B cell (primary cell): ENCODE measurements at regions not wholly inside any gene's neighbourhood (a gene's known extent, or its start where the extent isn't known, plus 50 kb on each side); places are given as distances from the start of the nearest gene placed in this dataset.

ENCODE experiments used
- ATAC-seq: fragments of 200-7000 bp; cut with Tn5 transposase; one replicate; pipeline ENCODE4 v1.10.0; 2021; ENCODE audit warnings: low read depth, mild to moderate bottlenecking, moderate number of reproducible peaks, moderate library complexity
- CTCF ChIA-PET: fragments of 350-600 bp; sonication (Branson Sonifier 250); formaldehyde crosslinking; loops from one replicate; lab custom pipeline; 2021; ENCODE audit warnings: antibody characterized with exemption, inconsistent platforms; lab: Charles Lee
- POLR2A ChIA-PET: fragments of 350-600 bp; sonication (Branson Sonifier 250); formaldehyde crosslinking; loops from one replicate; lab custom pipeline; 2021; ENCODE audit warnings: antibody characterized with exemption; lab: Charles Lee
- DNase-seq: peaks from one replicate; pipeline ENCODE4 v3.0.0; 2013
- H2AFZ ChIP-seq: 2 replicates; pipeline ENCODE4 v1.6.1; 2012; ENCODE audit warnings: mild to moderate bottlenecking, low read depth, low read length; ENCODE audit not compliant: insufficient read depth, poor library complexity, severe bottlenecking
- H3K27ac ChIP-seq, 2 donors: 1 replicate in 1 of 2; 2 replicates in 1 of 2; pipeline ENCODE4 v1.5.1; 2012 to 2013; ENCODE audit warnings: low read length in 2 of 2, mild to moderate bottlenecking in 2 of 2, moderate library complexity in 1 of 2
- H3K27me3 ChIP-seq, 4 experiments: fragments of 200-600 bp in 1 of 4; sonication (generic) in 1 of 4; replicated peaks in 1 of 4; 1 replicate in 2 of 4; 2 replicates in 2 of 4; pipeline versions ENCODE4 v1.6.1 to v1.7.0; 2013 to 2016; ENCODE audit warnings: low read length in 3 of 4, mild to moderate bottlenecking in 2 of 4, mixed read lengths in 1 of 4, moderate library complexity in 1 of 4; ENCODE audit not compliant: insufficient read depth in 4 of 4, control insufficient read depth in 3 of 4; ENCODE audit errors: control extremely low read depth in 1 of 4
- H3K36me3 ChIP-seq, 2 experiments: replicated peaks in 1 of 2; 1 replicate in 1 of 2; 2 replicates in 1 of 2; pipeline versions ENCODE4 v1.6.1 to v1.7.1; 2013; ENCODE audit warnings: low read length in 1 of 2; ENCODE audit not compliant: insufficient read depth in 2 of 2, control insufficient read depth in 1 of 2; ENCODE audit errors: control extremely low read depth in 1 of 2, extremely low read depth in 1 of 2
- H3K4me1 ChIP-seq, 2 donors: fragments of 200-600 bp in 1 of 2; sonication (generic) in 1 of 2; 1 replicate in 1 of 2; 2 replicates in 1 of 2; pipeline versions ENCODE4 v1.5.1 to v1.6.1; 2013 to 2017; ENCODE audit warnings: low read length in 2 of 2; ENCODE audit not compliant: control insufficient read depth in 2 of 2, insufficient read depth in 2 of 2
- H3K4me2 ChIP-seq: replicated peaks from 2 replicates; pipeline ENCODE3; 2012; ENCODE audit warnings: mild to moderate bottlenecking, low read depth, low read length; ENCODE audit not compliant: poor library complexity, severe bottlenecking
- H3K4me3 ChIP-seq, 5 experiments: fragments of 200-600 bp in 1 of 5; sonication (generic) in 1 of 5; 1 replicate in 3 of 5; 2 replicates in 2 of 5; pipeline versions ENCODE4 v1.5.1 to v1.7.0; 2011 to 2016; ENCODE audit warnings: low read length in 4 of 5, mild to moderate bottlenecking in 4 of 5, low read depth in 2 of 5, control low read depth in 1 of 5, moderate library complexity in 1 of 5; ENCODE audit not compliant: insufficient read depth in 1 of 5; ENCODE audit errors: control extremely low read depth in 1 of 5, extremely low read depth in 1 of 5
- H3K79me2 ChIP-seq: fragments of 200-600 bp; sonication (generic); one replicate; pipeline ENCODE4 v1.6.0; 2016; ENCODE audit warnings: low read length; ENCODE audit not compliant: control insufficient read depth, insufficient read depth
- H3K9ac ChIP-seq: fragments of 200-600 bp; sonication (generic); 2 replicates; pipeline ENCODE4 v1.6.1; 2017; ENCODE audit warnings: mild to moderate bottlenecking, low read length, moderate library complexity
- H3K9me3 ChIP-seq, 3 donors: one replicate each; pipeline versions ENCODE4 v1.6.1 to v1.7.1; 2013; ENCODE audit warnings: low read length in 2 of 3; ENCODE audit not compliant: control insufficient read depth in 2 of 3, insufficient read depth in 1 of 3; ENCODE audit errors: control extremely low read depth in 1 of 3
- H4K20me1 ChIP-seq: 2 replicates; pipeline ENCODE4 v1.6.0; 2012; ENCODE audit warnings: mild to moderate bottlenecking, low read length; ENCODE audit not compliant: insufficient read depth, control insufficient read depth, poor library complexity, severe bottlenecking
- H3K27ac Mint-ChIP-seq: one replicate; pipeline ENCODE4 v1.8.0; 2021; ENCODE audit warnings: mixed read lengths
- H3K27me3 Mint-ChIP-seq: one replicate; pipeline ENCODE4 v1.8.0; 2021; ENCODE audit warnings: mixed read lengths
- H3K4me1 Mint-ChIP-seq: one replicate; pipeline ENCODE4 v1.8.0; 2021; ENCODE audit warnings: mixed read lengths
- H3K4me3 Mint-ChIP-seq: one replicate; pipeline ENCODE4 v1.8.0; 2021; ENCODE audit warnings: mixed read lengths
- H3K9me3 Mint-ChIP-seq: one replicate; pipeline ENCODE4 v1.8.0; 2022; ENCODE audit warnings: mixed read lengths; ENCODE audit not compliant: insufficient read depth
- CTCF ChIP-seq: fragments of 200-600 bp; IDR thresholded peaks from one replicate; pipeline ENCODE4 v1.8.0; 2022; ENCODE audit warnings: antibody characterized with exemption, mild to moderate bottlenecking
- EZH2 ChIP-seq: IDR thresholded peaks from 2 replicates; pipeline ENCODE4 v1.6.1; 2012; ENCODE audit warnings: borderline replicate concordance, low read depth, mild to moderate bottlenecking, moderate library complexity, low read length; ENCODE audit not compliant: insufficient read depth, poor library complexity, severe bottlenecking
- WGBS: methylation state at CpG from one replicate; pipeline ENCODE4 v1.1.5; 2013; ENCODE audit warnings: missing lambda C conversion rate; ENCODE audit not compliant: insufficient coverage; 5-methylcytosine and 5-hydroxymethylcytosine counted together
- intact Hi-C: fragments of 100-400 bp; cut with micrococcal nuclease; formaldehyde crosslinking; loops from one replicate; pipeline ENCODE4 v1.10.0; 2022

GRCh38 chr5:34550247-34550646 is 105.9 kb upstream of the RAI14 start:
- Histone ChIP-seq H3K36me3 (no peaks in the 10 kb centered on the region), H3K4me2 (no peak overlapping the region), H3K4me3 (no peak overlapping the region), H3K4me1 (no peaks in the 10 kb centered on the region), H4K20me1 (no peaks in the 10 kb centered on the region), H3K27ac (no peak overlapping the region), H2AFZ (no peak overlapping the region), H3K79me2 (no peaks in the 10 kb centered on the region), H3K27me3 (no peaks in the 10 kb centered on the region), H3K9me3 (peaks cover 0 to 4% (median 1%) of the 10 kb centered on the region in 3 donors), H3K9ac (no peak overlapping the region)
- no peak for DNase-seq
- ChIA-PET POLR2A (no interaction called here), CTCF (no interaction called here)
- intact Hi-C loops: no loop called here
- peaks cover 15% of the 10 kb centered on the region for H3K9me3 Mint-ChIP-seq
- no peaks in the 10 kb centered on the region for H3K4me1 Mint-ChIP-seq
- no peak overlapping the region for H3K4me3 Mint-ChIP-seq
- WGBS: 100% methylated on average over 1 of the region's 2 CpGs
- no peaks in the 10 kb centered on the region for H3K27me3 Mint-ChIP-seq
- no peak for TF ChIP-seq CTCF
- no peak for TF ChIP-seq EZH2
- H3K27ac Mint-ChIP-seq: no peak overlapping the region
- ATAC-seq: no peak

GRCh38 chr5:34550964-34551363 is 105.2 kb upstream of the RAI14 start:
- Histone ChIP-seq H4K20me1 (no peaks in the 10 kb centered on the region), H3K4me3 (no peak overlapping the region), H3K4me1 (no peaks in the 10 kb centered on the region), H3K4me2 (no peak overlapping the region), H3K27me3 (no peaks in the 10 kb centered on the region), H2AFZ (no peak overlapping the region), H3K9ac (no peak overlapping the region), H3K36me3 (no peaks in the 10 kb centered on the region), H3K27ac (no peak overlapping the region), H3K9me3 (peaks cover 0 to 4% (median 0%) of the 10 kb centered on the region in 3 donors), H3K79me2 (no peaks in the 10 kb centered on the region)
- intact Hi-C loops: no loop called here
- TF ChIP-seq CTCF: no peak
- TF ChIP-seq EZH2: no peak
- ATAC-seq: no peak
- 60% methylated on average over 1 of the region's 3 CpGs for WGBS
- no peaks in the 10 kb centered on the region for H3K27me3 Mint-ChIP-seq
- H3K4me1 Mint-ChIP-seq: no peaks in the 10 kb centered on the region
- peaks cover 10% of the 10 kb centered on the region for H3K9me3 Mint-ChIP-seq
- DNase-seq: no peak
- no peak overlapping the region for H3K4me3 Mint-ChIP-seq
- H3K27ac Mint-ChIP-seq: no peak overlapping the region
- CTCF ChIA-PET: no interaction called here
- POLR2A ChIA-PET: no interaction called here
